Dermis microvascular lymphatic vessel endothelial cell (primary cell): ENCODE measurements at regions not wholly inside any gene's neighbourhood (a gene's known extent, or its start where the extent isn't known, plus 50 kb on each side); places are given as distances from the start of the nearest gene placed in this dataset.

Experiments used
- DNase-seq, 2 donors: peaks; one replicate each; pipeline versions ENCODE4 v3.0.0 to v3.0.0-alpha.2; 2010; ENCODE audit warnings: low read depth in 2 of 2

GRCh38 chr3:127458696-127459604 lies 131.6 kb downstream of the TPRA1 start:
- peak in 1 of 2 donors; percentile 34 for DNase-seq

GRCh38 chr3:127457546-127458145 lies 132.9 kb downstream of the TPRA1 start:
- no peak for DNase-seq

- peak in 1 of 2 donors; percentile 53 for DNase-seq
Measured at GRCh38 chr3:127457094-127457475, 133.4 kb downstream of the TPRA1 start.

GRCh38 chr3:127456471-127457093 lies 134.0 kb downstream of the TPRA1 start:
- peak; percentile 17 to 80 for DNase-seq

- peak in 1 of 2 donors; percentile 62 for DNase-seq
Measured at GRCh38 chr3:127455541-127456450, 134.7 kb downstream of the TPRA1 start.

GRCh38 chr3:127454968-127455367 lies 135.6 kb downstream of the TPRA1 start:
- no peak for DNase-seq

GRCh38 chr3:127454051-127454450 lies 136.5 kb downstream of the TPRA1 start:
- DNase-seq: no peak

- no peak for DNase-seq
Measured at GRCh38 chr3:127452321-127452821, 138.2 kb downstream of the TPRA1 start.

GRCh38 chr3:127451321-127451720 lies 139.2 kb downstream of the TPRA1 start:
- no peak for DNase-seq

- no peak for DNase-seq
Measured at GRCh38 chr3:127450331-127450730, 140.2 kb downstream of the TPRA1 start.

- DNase-seq: no peak
Measured at GRCh38 chr3:127449486-127450212, 140.9 kb downstream of the TPRA1 start.

- no peak for DNase-seq
Measured at GRCh38 chr3:127448671-127449070, 141.9 kb downstream of the TPRA1 start.

GRCh38 chr3:127448161-127448561 lies 142.4 kb downstream of the TPRA1 start:
- no peak for DNase-seq

GRCh38 chr3:127446756-127447155 lies 143.8 kb downstream of the TPRA1 start:
- DNase-seq: no peak

GRCh38 chr3:127445581-127446343 lies 144.8 kb downstream of the TPRA1 start:
- DNase-seq: no peak

- no peak for DNase-seq
Measured at GRCh38 chr3:127444761-127445160, 145.8 kb downstream of the TPRA1 start.

- DNase-seq: no peak
Measured at GRCh38 chr3:127443581-127444375, 146.8 kb downstream of the TPRA1 start.

GRCh38 chr3:127442506-127442905 lies 148.0 kb downstream of the TPRA1 start:
- DNase-seq: no peak

- no peak for DNase-seq
Measured at GRCh38 chr3:127441764-127442163, 148.8 kb downstream of the TPRA1 start.
